ENCODE measurements at regions not wholly inside any gene's neighbourhood (a gene's known extent, or its start where the extent isn't known, plus 50 kb on each side); places are given as distances from the start of the nearest gene placed in this dataset.

DNA sequence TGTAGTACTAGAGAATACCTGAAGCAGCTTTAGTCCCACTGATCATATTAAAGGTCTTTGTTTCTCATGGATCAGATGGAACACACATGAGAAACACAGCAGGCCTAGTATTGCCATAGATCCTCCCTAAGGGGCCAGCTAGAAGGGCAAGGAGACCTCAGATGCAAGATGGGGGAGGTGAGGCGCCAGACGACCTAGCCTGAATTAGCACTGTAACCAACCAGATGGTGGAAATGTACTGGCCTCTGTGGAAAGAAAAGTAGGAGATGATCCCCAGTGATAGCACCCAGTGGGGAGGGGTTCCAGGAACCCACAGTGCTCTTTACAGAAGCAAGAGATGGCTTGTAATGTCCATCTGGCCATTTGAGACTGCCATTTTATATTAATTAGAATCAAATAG, 138.2 kb upstream of the ZNF385D start:
- TF ChIP-seq, protein P1, sequence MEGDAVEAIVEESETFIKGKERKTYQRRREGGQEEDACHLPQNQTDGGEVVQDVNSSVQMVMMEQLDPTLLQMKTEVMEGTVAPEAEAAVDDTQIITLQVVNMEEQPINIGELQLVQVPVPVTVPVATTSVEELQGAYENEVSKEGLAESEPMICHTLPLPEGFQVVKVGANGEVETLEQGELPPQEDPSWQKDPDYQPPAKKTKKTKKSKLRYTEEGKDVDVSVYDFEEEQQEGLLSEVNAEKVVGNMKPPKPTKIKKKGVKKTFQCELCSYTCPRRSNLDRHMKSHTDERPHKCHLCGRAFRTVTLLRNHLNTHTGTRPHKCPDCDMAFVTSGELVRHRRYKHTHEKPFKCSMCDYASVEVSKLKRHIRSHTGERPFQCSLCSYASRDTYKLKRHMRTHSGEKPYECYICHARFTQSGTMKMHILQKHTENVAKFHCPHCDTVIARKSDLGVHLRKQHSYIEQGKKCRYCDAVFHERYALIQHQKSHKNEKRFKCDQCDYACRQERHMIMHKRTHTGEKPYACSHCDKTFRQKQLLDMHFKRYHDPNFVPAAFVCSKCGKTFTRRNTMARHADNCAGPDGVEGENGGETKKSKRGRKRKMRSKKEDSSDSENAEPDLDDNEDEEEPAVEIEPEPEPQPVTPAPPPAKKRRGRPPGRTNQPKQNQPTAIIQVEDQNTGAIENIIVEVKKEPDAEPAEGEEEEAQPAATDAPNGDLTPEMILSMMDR (CRISPR knock-in tag; IDR thresholded peaks at IDR 0.05) = no peak
- TF ChIP-seq, protein P2, sequence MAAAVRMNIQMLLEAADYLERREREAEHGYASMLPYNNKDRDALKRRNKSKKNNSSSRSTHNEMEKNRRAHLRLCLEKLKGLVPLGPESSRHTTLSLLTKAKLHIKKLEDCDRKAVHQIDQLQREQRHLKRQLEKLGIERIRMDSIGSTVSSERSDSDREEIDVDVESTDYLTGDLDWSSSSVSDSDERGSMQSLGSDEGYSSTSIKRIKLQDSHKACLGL (CRISPR knock-in tag; IDR thresholded peaks at IDR 0.05) = no peak
- TF ChIP-seq, protein P3, sequence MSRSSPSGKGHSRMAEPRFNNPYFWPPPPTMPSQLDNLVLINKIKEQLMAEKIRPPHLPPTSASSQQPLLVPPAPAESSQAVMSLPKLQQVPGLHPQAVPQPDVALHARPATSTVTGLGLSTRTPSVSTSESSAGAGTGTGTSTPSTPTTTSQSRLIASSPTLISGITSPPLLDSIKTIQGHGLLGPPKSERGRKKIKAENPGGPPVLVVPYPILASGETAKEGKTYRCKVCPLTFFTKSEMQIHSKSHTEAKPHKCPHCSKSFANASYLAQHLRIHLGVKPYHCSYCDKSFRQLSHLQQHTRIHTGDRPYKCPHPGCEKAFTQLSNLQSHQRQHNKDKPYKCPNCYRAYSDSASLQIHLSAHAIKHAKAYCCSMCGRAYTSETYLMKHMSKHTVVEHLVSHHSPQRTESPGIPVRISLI (CRISPR knock-in tag; IDR thresholded peaks at IDR 0.05; ENCODE audit: borderline replicate concordance) = no peak
- TF ChIP-seq BRD4 (CRISPR knock-in tag; IDR thresholded peaks at IDR 0.05) (no peak), NFYB (CRISPR knock-in tag; IDR thresholded peaks at IDR 0.05) (no peak), ZNF773 (CRISPR knock-in tag; IDR thresholded peaks at IDR 0.05; ENCODE audit: borderline replicate concordance) (no peak), ZNF619 (CRISPR knock-in tag; IDR thresholded peaks at IDR 0.05) (no peak), ZMAT3 (CRISPR knock-in tag; conservative IDR thresholded peaks at IDR 0.05) (no peak), ZNF570 (CRISPR knock-in tag; IDR thresholded peaks at IDR 0.05; ENCODE audit: borderline replicate concordance) (no peak), HOXA7 (CRISPR knock-in tag; IDR thresholded peaks at IDR 0.05) (no peak), GATAD2A (CRISPR knock-in tag; IDR thresholded peaks at IDR 0.05) (no peak), POLR2A (IDR thresholded peaks at IDR 0.05; ENCODE audit: insufficient read depth in 1 of 2, low read depth in 2 of 2, low read length in 2 of 2) (no peak)
- TF ChIP-seq, protein P4, sequence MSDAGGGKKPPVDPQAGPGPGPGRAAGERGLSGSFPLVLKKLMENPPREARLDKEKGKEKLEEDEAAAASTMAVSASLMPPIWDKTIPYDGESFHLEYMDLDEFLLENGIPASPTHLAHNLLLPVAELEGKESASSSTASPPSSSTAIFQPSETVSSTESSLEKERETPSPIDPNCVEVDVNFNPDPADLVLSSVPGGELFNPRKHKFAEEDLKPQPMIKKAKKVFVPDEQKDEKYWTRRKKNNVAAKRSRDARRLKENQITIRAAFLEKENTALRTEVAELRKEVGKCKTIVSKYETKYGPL (CRISPR knock-in tag; IDR thresholded peaks at IDR 0.05) = no peak

Measured in HepG2 (cell line).